ENCODE measurements at regions not wholly inside any gene's neighbourhood (a gene's known extent, or its start where the extent isn't known, plus 50 kb on each side); places are given as distances from the start of the nearest gene placed in this dataset.
"Not testable (repeated sequence)": the region's sequence is repeated elsewhere in the genome, so short reads cannot be mapped to it uniquely, and the experiment has no call there.

- POLR2A ChIA-PET; DNase-seq; H3K4me1 Mint-ChIP-seq (ENCODE audit: low read depth); H3K27ac Mint-ChIP-seq; H3K36me3 Mint-ChIP-seq; H3K27me3 Mint-ChIP-seq; CTCF ChIA-PET; H3K4me3 Mint-ChIP-seq; intact Hi-C loops (cut with micrococcal nuclease): not testable (repeated sequence)
- H3K9me3 Mint-ChIP-seq, result peaks cover 19% of the 10 kb centered on the region
Observed at GRCh38 chr3:168929997-168930396, 733.5 kb downstream of the MECOM start.

- ChIA-PET POLR2A (no interaction called here), CTCF (interaction anchor here (1.0 kb wide), 1 partner anchor 60 kb away, joined by 3 read pairs; no protein-coding TSS in a partner anchor)
- H3K27me3 Mint-ChIP-seq, result no peaks in the 10 kb centered on the region
- no peak overlapping the region for H3K27ac Mint-ChIP-seq
- H3K4me3 Mint-ChIP-seq, result no peak overlapping the region
- intact Hi-C loops (cut with micrococcal nuclease), result no loop called here
- H3K36me3 Mint-ChIP-seq, result no peaks in the 10 kb centered on the region
- H3K4me1 Mint-ChIP-seq (ENCODE audit: low read depth), result no peaks in the 10 kb centered on the region
- DNase-seq, result no peak
- peaks cover 5% of the 10 kb centered on the region for H3K9me3 Mint-ChIP-seq
Observed at GRCh38 chr3:168926426-168926825, 737.1 kb downstream of the MECOM start.

GRCh38 chr3:168925568-168925967 lies 737.9 kb downstream of the MECOM start:
- intact Hi-C loops (cut with micrococcal nuclease), result no loop called here
- ChIA-PET POLR2A (no interaction called here), CTCF (interaction anchor here (1.0 kb wide), 1 partner anchor 59 kb away, joined by 3 read pairs; no protein-coding TSS in a partner anchor)
- peaks cover 2% of the 10 kb centered on the region for H3K9me3 Mint-ChIP-seq
- no peak for DNase-seq
- no peaks in the 10 kb centered on the region for H3K4me1 Mint-ChIP-seq (ENCODE audit: low read depth)
- H3K36me3 Mint-ChIP-seq, result no peaks in the 10 kb centered on the region
- H3K27ac Mint-ChIP-seq, result no peak overlapping the region
- H3K4me3 Mint-ChIP-seq, result no peak overlapping the region
- no peaks in the 10 kb centered on the region for H3K27me3 Mint-ChIP-seq

- POLR2A ChIA-PET, result no interaction called here
- Mint-ChIP-seq H3K36me3 (no peaks in the 10 kb centered on the region), H3K4me1 (ENCODE audit: low read depth) (no peaks in the 10 kb centered on the region), H3K9me3 (no peaks in the 10 kb centered on the region), H3K4me3 (no peak overlapping the region), H3K27me3 (no peaks in the 10 kb centered on the region), H3K27ac (no peak overlapping the region)
- DNase-seq, result no peak
- CTCF ChIA-PET, result no interaction called here
- intact Hi-C loops (cut with micrococcal nuclease), result no loop called here
Observed at GRCh38 chr3:168914662-168915061, 748.9 kb downstream of the MECOM start.

- H3K4me1 Mint-ChIP-seq (ENCODE audit: low read depth), result no peaks in the 10 kb centered on the region
- no peaks in the 10 kb centered on the region for H3K9me3 Mint-ChIP-seq
- POLR2A ChIA-PET, result no interaction called here
- no peaks in the 10 kb centered on the region for H3K36me3 Mint-ChIP-seq
- H3K4me3 Mint-ChIP-seq, result no peak overlapping the region
- intact Hi-C loops (cut with micrococcal nuclease), result no loop called here
- no peak overlapping the region for H3K27ac Mint-ChIP-seq
- DNase-seq, result no peak
- no peaks in the 10 kb centered on the region for H3K27me3 Mint-ChIP-seq
- CTCF ChIA-PET, result no interaction called here
Observed at GRCh38 chr3:168909260-168909659, 754.3 kb downstream of the MECOM start.

- ChIA-PET POLR2A (no interaction called here), CTCF (no interaction called here)
- Mint-ChIP-seq H3K4me1 (ENCODE audit: low read depth) (no peaks in the 10 kb centered on the region), H3K27ac (no peak overlapping the region), H3K4me3 (no peak overlapping the region), H3K9me3 (peaks cover 9% of the 10 kb centered on the region), H3K27me3 (no peaks in the 10 kb centered on the region), H3K36me3 (no peaks in the 10 kb centered on the region)
- intact Hi-C loops (cut with micrococcal nuclease), result no loop called here
- DNase-seq, result no peak
Observed at GRCh38 chr3:168895419-168895818, 768.1 kb downstream of the MECOM start.

GRCh38 chr3:168894214-168894613 lies 769.3 kb downstream of the MECOM start:
- Mint-ChIP-seq H3K36me3 (no peaks in the 10 kb centered on the region), H3K27me3 (no peaks in the 10 kb centered on the region), H3K4me3 (no peak overlapping the region), H3K9me3 (peaks cover 9% of the 10 kb centered on the region), H3K27ac (no peak overlapping the region), H3K4me1 (ENCODE audit: low read depth) (no peaks in the 10 kb centered on the region)
- ChIA-PET CTCF (no interaction called here), POLR2A (no interaction called here)
- DNase-seq, result no peak
- intact Hi-C loops (cut with micrococcal nuclease), result no loop called here

- intact Hi-C loops (cut with micrococcal nuclease), result no loop called here
- ChIA-PET CTCF (no interaction called here), POLR2A (no interaction called here)
- Mint-ChIP-seq H3K36me3 (no peaks in the 10 kb centered on the region), H3K27me3 (no peaks in the 10 kb centered on the region), H3K27ac (no peak overlapping the region), H3K9me3 (no peaks in the 10 kb centered on the region), H3K4me1 (ENCODE audit: low read depth) (no peaks in the 10 kb centered on the region), H3K4me3 (no peak overlapping the region)
- no peak for DNase-seq
Observed at GRCh38 chr3:168889666-168890065, 773.8 kb downstream of the MECOM start.

GRCh38 chr3:168888781-168889180 lies 774.7 kb downstream of the MECOM start:
- CTCF ChIA-PET, result no interaction called here

GRCh38 chr3:168885028-168885427 lies 778.5 kb downstream of the MECOM start:
- POLR2A ChIA-PET, result no interaction called here
- H3K27me3 Mint-ChIP-seq, result no peaks in the 10 kb centered on the region
- intact Hi-C loops (cut with micrococcal nuclease), result no loop called here
- no peaks in the 10 kb centered on the region for H3K36me3 Mint-ChIP-seq
- no peaks in the 10 kb centered on the region for H3K9me3 Mint-ChIP-seq
- H3K27ac Mint-ChIP-seq, result no peak overlapping the region
- CTCF ChIA-PET, result no interaction called here
- H3K4me3 Mint-ChIP-seq, result no peak overlapping the region
- H3K4me1 Mint-ChIP-seq (ENCODE audit: low read depth), result no peaks in the 10 kb centered on the region
- DNase-seq, result no peak

More at GRCh38 chr3:168888781-168889180, 774.7 kb downstream of the MECOM start:
- Mint-ChIP-seq H3K4me1 (ENCODE audit: low read depth) (no peaks in the 10 kb centered on the region), H3K36me3 (no peaks in the 10 kb centered on the region), H3K9me3 (no peaks in the 10 kb centered on the region), H3K27ac (no peak overlapping the region), H3K27me3 (no peaks in the 10 kb centered on the region), H3K4me3 (no peak overlapping the region)
- intact Hi-C loops (cut with micrococcal nuclease), result no loop called here
- no peak for DNase-seq
- POLR2A ChIA-PET, result no interaction called here

GRCh38 chr3:168884353-168884903 lies 779.1 kb downstream of the MECOM start:
- Mint-ChIP-seq H3K36me3 (no peaks in the 10 kb centered on the region), H3K4me1 (ENCODE audit: low read depth) (no peaks in the 10 kb centered on the region), H3K9me3 (no peaks in the 10 kb centered on the region), H3K27me3 (no peaks in the 10 kb centered on the region), H3K4me3 (no peak overlapping the region), H3K27ac (no peak overlapping the region)
- intact Hi-C loops (cut with micrococcal nuclease), result no loop called here
- no peak for DNase-seq
- POLR2A ChIA-PET, result no interaction called here
- CTCF ChIA-PET, result interaction anchor here (2.2 kb wide), 1 partner anchor 19 kb away, joined by 6 read pairs; no protein-coding TSS in a partner anchor

GRCh38 chr3:168883145-168883544 lies 780.4 kb downstream of the MECOM start:
- CTCF ChIA-PET, result interaction anchor here (2.2 kb wide), 1 partner anchor 18 kb away, joined by 6 read pairs; no protein-coding TSS in a partner anchor

GRCh38 chr3:168881804-168882203 lies 781.7 kb downstream of the MECOM start:
- H3K27me3 Mint-ChIP-seq, result no peaks in the 10 kb centered on the region
- intact Hi-C loops (cut with micrococcal nuclease), result no loop called here
- no peaks in the 10 kb centered on the region for H3K36me3 Mint-ChIP-seq
- CTCF ChIA-PET, result interaction anchor here (1.4 kb wide), 1 partner anchor 34 kb away, joined by 4 read pairs; no protein-coding TSS in a partner anchor
- no peak overlapping the region for H3K4me3 Mint-ChIP-seq
- DNase-seq, result no peak
- no peaks in the 10 kb centered on the region for H3K4me1 Mint-ChIP-seq (ENCODE audit: low read depth)
- POLR2A ChIA-PET, result no interaction called here
- H3K9me3 Mint-ChIP-seq, result no peaks in the 10 kb centered on the region
- H3K27ac Mint-ChIP-seq, result no peak overlapping the region

More at GRCh38 chr3:168883145-168883544, 780.4 kb downstream of the MECOM start:
- Mint-ChIP-seq H3K36me3 (no peaks in the 10 kb centered on the region), H3K4me3 (no peak overlapping the region), H3K27ac (no peak overlapping the region), H3K9me3 (no peaks in the 10 kb centered on the region), H3K27me3 (no peaks in the 10 kb centered on the region), H3K4me1 (ENCODE audit: low read depth) (no peaks in the 10 kb centered on the region)
- no peak for DNase-seq
- POLR2A ChIA-PET, result no interaction called here
- intact Hi-C loops (cut with micrococcal nuclease), result no loop called here

All from activated CD4-positive, alpha-beta memory T cell treated with anti-CD3 and anti-CD28 coated beads for 36 hours (primary cell).